VCaP (cell line): ENCODE measurements at regions not wholly inside any gene's neighbourhood (a gene's known extent, or its start where the extent isn't known, plus 50 kb on each side); places are given as distances from the start of the nearest gene placed in this dataset.
"Not testable (repeated sequence)": the region's sequence is repeated elsewhere in the genome, so short reads cannot be mapped to it uniquely, and the experiment has no call there.

Experiments
- H3K27ac ChIP-seq: fragments of 450-650 bp; 2 replicates; pipeline ENCODE4 v1.5.1; 2017
- TF ChIP-seq, protein P1 (sequence below): fragments of 450-650 bp; conservative IDR thresholded peaks from 2 replicates; pipeline ENCODE4 v1.5.1; 2017; ENCODE audit warnings: mild to moderate bottlenecking, moderate library complexity

DNA sequence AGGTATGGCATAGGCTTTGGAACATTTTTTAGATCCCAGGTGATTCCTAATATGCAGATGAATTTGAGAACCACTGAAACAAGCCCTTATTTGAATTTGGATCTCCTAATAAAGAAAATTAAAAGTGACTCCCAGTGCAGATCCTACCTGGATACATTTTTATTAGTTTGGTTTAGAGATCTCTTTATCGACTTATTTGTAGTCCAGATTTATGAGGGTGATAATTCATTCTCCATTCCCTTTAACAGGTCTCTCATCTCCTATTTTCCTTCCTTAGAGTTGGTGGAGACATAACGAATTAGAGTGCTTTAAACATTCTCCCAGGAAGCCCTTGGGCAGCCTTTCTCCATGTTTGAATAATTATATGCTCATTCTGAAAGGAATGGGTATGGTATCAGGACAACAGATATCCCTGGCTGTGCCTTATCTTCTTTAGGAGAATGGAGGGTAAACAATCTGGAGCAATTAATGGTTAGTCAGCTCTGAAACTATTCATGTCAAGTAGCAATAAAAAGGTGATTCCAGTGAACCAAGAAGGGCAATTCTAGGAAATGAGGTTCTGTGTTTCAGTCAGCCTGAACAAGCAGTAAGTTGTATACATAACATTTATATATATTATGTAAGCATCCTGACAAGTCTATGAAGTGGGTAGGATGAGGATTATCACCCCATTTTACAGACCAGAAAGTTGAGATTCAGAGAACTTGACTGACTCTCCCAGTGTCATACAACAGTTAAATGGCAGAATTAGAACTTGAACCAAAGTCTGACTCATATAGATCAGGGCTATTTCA is 53.9 kb upstream of the RCE1 start:
- peak overlapping the region; percentile 87 for H3K27ac ChIP-seq
- TF ChIP-seq, protein P1, sequence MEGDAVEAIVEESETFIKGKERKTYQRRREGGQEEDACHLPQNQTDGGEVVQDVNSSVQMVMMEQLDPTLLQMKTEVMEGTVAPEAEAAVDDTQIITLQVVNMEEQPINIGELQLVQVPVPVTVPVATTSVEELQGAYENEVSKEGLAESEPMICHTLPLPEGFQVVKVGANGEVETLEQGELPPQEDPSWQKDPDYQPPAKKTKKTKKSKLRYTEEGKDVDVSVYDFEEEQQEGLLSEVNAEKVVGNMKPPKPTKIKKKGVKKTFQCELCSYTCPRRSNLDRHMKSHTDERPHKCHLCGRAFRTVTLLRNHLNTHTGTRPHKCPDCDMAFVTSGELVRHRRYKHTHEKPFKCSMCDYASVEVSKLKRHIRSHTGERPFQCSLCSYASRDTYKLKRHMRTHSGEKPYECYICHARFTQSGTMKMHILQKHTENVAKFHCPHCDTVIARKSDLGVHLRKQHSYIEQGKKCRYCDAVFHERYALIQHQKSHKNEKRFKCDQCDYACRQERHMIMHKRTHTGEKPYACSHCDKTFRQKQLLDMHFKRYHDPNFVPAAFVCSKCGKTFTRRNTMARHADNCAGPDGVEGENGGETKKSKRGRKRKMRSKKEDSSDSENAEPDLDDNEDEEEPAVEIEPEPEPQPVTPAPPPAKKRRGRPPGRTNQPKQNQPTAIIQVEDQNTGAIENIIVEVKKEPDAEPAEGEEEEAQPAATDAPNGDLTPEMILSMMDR, result no peak

DNA sequence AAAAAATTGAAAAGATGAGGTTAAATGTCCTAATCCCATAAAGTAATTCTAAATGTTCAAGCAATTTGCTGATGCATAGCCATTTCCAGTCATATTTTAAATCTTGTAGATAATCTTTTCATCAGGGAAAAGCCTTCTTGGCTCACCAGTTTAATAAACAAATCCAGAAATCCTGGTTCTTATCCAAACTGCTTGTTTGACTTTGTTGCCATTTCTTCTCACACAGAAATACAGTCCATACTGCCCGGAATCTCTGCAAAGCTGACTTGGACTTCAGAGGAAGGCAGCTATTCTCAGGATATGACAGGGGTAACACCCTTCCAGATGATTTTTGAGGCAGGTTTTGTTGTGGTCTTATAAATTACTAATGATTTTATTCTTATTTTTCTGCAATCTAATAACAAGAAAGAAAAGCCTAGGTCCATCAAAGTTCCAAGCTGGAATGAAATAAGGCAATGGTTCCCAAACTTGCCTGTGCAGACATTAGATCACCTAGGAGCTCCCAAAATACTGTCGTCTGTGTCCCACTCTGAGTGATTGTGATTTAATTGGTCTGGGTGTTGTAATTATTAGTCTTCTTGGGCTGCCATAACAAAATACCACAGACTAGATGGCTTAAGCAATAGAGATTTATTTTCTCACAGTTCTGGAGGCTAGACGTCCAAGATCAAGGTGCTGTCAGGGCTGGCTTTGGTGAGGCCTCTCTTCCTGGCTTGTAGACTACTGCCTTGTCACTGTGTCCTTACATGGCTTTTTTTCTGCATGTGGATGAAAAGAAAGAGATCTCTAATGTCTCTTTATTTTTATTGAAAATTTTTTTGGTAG is 55.1 kb upstream of the RCE1 start:
- TF ChIP-seq, protein P1, result no peak
- H3K27ac ChIP-seq, result peak overlapping the region; percentile 87

- no peak overlapping the region for H3K27ac ChIP-seq
- TF ChIP-seq, protein P1, result no peak
Observed at GRCh38 chr11:66784575-66784974, 55.6 kb upstream of the SPTBN2 start.

GRCh38 chr11:66782726-66783125 is 53.7 kb upstream of the SPTBN2 start:
- peak overlapping the region; percentile 5; the same call in 1 of the 2 replicates for H3K27ac ChIP-seq
- TF ChIP-seq, protein P1, result no peak

DNA sequence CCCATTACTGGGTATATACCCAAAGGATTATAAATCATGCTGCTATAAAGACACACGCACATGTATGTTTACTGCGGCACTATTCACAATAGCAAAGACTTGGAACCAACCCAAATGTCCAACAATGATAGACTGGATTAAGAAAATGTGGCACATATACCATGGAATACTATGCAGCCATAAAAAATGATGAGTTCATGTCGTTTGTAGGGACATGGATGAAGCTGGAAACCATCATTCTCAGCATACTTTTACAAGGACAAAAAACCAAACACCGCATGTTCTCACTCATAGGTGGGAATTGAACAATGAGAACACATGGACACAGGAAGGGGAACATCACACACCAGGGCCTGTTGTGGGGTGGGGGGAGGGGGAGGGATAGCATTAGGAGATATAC is 50.6 kb upstream of the SPTBN2 start:
- not testable (repeated sequence) for H3K27ac ChIP-seq
